ENCODE measurements at regions not wholly inside any gene's neighbourhood (a gene's known extent, or its start where the extent isn't known, plus 50 kb on each side); places are given as distances from the start of the nearest gene placed in this dataset.

- CTCF ChIA-PET = interaction anchor here (0.8 kb wide), 1 partner anchor 276 kb away, joined by 3 read pairs; no protein-coding TSS in a partner anchor
Observed at GRCh38 chr18:47490882-47491281, 239.4 kb upstream of the SKOR2 start.

More at GRCh38 chr18:47490882-47491281, 239.4 kb upstream of the SKOR2 start:
- no peaks in the 10 kb centered on the region for H3K9me2 ChIP-seq
- TF ChIP-seq, protein P1, sequence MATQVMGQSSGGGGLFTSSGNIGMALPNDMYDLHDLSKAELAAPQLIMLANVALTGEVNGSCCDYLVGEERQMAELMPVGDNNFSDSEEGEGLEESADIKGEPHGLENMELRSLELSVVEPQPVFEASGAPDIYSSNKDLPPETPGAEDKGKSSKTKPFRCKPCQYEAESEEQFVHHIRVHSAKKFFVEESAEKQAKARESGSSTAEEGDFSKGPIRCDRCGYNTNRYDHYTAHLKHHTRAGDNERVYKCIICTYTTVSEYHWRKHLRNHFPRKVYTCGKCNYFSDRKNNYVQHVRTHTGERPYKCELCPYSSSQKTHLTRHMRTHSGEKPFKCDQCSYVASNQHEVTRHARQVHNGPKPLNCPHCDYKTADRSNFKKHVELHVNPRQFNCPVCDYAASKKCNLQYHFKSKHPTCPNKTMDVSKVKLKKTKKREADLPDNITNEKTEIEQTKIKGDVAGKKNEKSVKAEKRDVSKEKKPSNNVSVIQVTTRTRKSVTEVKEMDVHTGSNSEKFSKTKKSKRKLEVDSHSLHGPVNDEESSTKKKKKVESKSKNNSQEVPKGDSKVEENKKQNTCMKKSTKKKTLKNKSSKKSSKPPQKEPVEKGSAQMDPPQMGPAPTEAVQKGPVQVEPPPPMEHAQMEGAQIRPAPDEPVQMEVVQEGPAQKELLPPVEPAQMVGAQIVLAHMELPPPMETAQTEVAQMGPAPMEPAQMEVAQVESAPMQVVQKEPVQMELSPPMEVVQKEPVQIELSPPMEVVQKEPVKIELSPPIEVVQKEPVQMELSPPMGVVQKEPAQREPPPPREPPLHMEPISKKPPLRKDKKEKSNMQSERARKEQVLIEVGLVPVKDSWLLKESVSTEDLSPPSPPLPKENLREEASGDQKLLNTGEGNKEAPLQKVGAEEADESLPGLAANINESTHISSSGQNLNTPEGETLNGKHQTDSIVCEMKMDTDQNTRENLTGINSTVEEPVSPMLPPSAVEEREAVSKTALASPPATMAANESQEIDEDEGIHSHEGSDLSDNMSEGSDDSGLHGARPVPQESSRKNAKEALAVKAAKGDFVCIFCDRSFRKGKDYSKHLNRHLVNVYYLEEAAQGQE (IDR thresholded peaks at IDR 0.05; ENCODE audit: low read depth, low read length) = no peak
- TF ChIP-seq, protein P2, sequence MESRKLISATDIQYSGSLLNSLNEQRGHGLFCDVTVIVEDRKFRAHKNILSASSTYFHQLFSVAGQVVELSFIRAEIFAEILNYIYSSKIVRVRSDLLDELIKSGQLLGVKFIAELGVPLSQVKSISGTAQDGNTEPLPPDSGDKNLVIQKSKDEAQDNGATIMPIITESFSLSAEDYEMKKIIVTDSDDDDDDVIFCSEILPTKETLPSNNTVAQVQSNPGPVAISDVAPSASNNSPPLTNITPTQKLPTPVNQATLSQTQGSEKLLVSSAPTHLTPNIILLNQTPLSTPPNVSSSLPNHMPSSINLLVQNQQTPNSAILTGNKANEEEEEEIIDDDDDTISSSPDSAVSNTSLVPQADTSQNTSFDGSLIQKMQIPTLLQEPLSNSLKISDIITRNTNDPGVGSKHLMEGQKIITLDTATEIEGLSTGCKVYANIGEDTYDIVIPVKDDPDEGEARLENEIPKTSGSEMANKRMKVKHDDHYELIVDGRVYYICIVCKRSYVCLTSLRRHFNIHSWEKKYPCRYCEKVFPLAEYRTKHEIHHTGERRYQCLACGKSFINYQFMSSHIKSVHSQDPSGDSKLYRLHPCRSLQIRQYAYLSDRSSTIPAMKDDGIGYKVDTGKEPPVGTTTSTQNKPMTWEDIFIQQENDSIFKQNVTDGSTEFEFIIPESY (IDR thresholded peaks at IDR 0.05; ENCODE audit: borderline replicate concordance, low read depth) = no peak
- no peak for TF ChIP-seq EP300 (IDR thresholded peaks at IDR 0.05; ENCODE audit: borderline replicate concordance in 1 of 2, low read depth in 1 of 2, low read length in 1 of 2)
- TF ChIP-seq JUND (IDR thresholded peaks at IDR 0.05) = no peak
- no peak for TF ChIP-seq POLR2AphosphoS5 (IDR thresholded peaks at IDR 0.05; ENCODE audit: low read depth, low read length)
- no peak for TF ChIP-seq YY1 (IDR thresholded peaks at IDR 0.05; ENCODE audit: low read depth)
- TF ChIP-seq SMC3 (IDR thresholded peaks at IDR 0.05; ENCODE audit: low read depth, low read length) = no peak
- no peak for TF ChIP-seq RAD21 (IDR thresholded peaks at IDR 0.05; ENCODE audit: low read length)
- no peak for TF ChIP-seq NRF1 (IDR thresholded peaks at IDR 0.05; ENCODE audit: low read depth, low read length)
- no peak for TF ChIP-seq CHD2 (IDR thresholded peaks at IDR 0.05; ENCODE audit: low read length, partially characterized antibody)
- TF ChIP-seq ELF1 (IDR thresholded peaks at IDR 0.05) = no peak
- no peak for TF ChIP-seq MXI1 (IDR thresholded peaks at IDR 0.05; ENCODE audit: low read depth, low read length)
- no peak for TF ChIP-seq MAX (IDR thresholded peaks at IDR 0.05; ENCODE audit: low read depth)
- TF ChIP-seq CTCF (IDR thresholded peaks at IDR 0.05) = no peak
- TF ChIP-seq GABPA (IDR thresholded peaks at IDR 0.05; ENCODE audit: low read depth) = no peak
- TF ChIP-seq NFIC (IDR thresholded peaks at IDR 0.05; ENCODE audit: borderline replicate concordance) = no peak
- TF ChIP-seq MEF2A (IDR thresholded peaks at IDR 0.05; ENCODE audit: borderline replicate concordance, low read depth) = no peak
- no peak for TF ChIP-seq USF1 (IDR thresholded peaks at IDR 0.05; ENCODE audit: borderline replicate concordance, low read depth)
- TF ChIP-seq TCF12 (IDR thresholded peaks at IDR 0.05) = no peak
- H3K36me3 ChIP-seq (replicated peaks in 1 of 2; ENCODE audit: control insufficient read depth in 1 of 2, insufficient read depth in 2 of 2, low read length in 1 of 2) = no peaks in the 10 kb centered on the region
- POLR2A ChIA-PET = no interaction called here
- WGBS (ENCODE audit: low lambda C conversion rate) = 36% methylated on average over 5 of the region's 5 CpGs
- no peaks in the 10 kb centered on the region for H3K4me1 ChIP-seq (ENCODE audit: control insufficient read depth in 1 of 2, insufficient read depth in 2 of 2, low read depth in 1 of 2, low read length in 1 of 2)
- H4K20me1 ChIP-seq (ENCODE audit: insufficient read depth) = no peaks in the 10 kb centered on the region
- no peak overlapping the region for H2AFZ ChIP-seq (ENCODE audit: low read depth)
- H3K27me3 ChIP-seq (ENCODE audit: insufficient read depth) = no peaks in the 10 kb centered on the region
- H3K9me3 ChIP-seq = no peaks in the 10 kb centered on the region
- no peak overlapping the region for H3K27ac ChIP-seq (ENCODE audit: low read depth in 2 of 2, low read length in 1 of 2)
- no peak overlapping the region for H3K4me3 ChIP-seq (ENCODE audit: low read depth in 2 of 2, low read length in 1 of 2)
- no peaks in the 10 kb centered on the region for H3F3A ChIP-seq (replicated peaks; ENCODE audit: insufficient read depth)
- H3K9ac ChIP-seq = no peak overlapping the region
- no peak for DNase-seq
- no peaks in the 10 kb centered on the region for H3K79me2 ChIP-seq (ENCODE audit: insufficient read depth)
- H3K4me2 ChIP-seq = no peak overlapping the region

All from SK-N-SH (cell line).